ENCODE measurements at regions not wholly inside any gene's neighbourhood (a gene's known extent, or its start where the extent isn't known, plus 50 kb on each side); places are given as distances from the start of the nearest gene placed in this dataset.

GRCh38 chr6:139853302-139853992, 479.0 kb upstream of the CITED2 start:
- no peak for DNase-seq (ENCODE audit: low read depth in 2 of 3, low spot score in 1 of 3)

- DNase-seq (ENCODE audit: low read depth in 2 of 3, low spot score in 1 of 3) = no peak
These were observed 478.2 kb upstream of the CITED2 start for GRCh38 chr6:139852488-139853140.

GRCh38 chr6:139852067-139852466, 477.6 kb upstream of the CITED2 start:
- no peak for DNase-seq (ENCODE audit: low read depth in 2 of 3, low spot score in 1 of 3)

GRCh38 chr6:139851206-139851605, 476.8 kb upstream of the CITED2 start:
- no peak for DNase-seq (ENCODE audit: low read depth in 2 of 3, low spot score in 1 of 3)

- DNase-seq (ENCODE audit: low read depth in 2 of 3, low spot score in 1 of 3) = no peak
These were observed 476.1 kb upstream of the CITED2 start for GRCh38 chr6:139850512-139850911.

GRCh38 chr6:139847457-139847813, 473.0 kb upstream of the CITED2 start:
- no peak for DNase-seq (ENCODE audit: low read depth in 2 of 3, low spot score in 1 of 3)

- DNase-seq (ENCODE audit: low read depth in 2 of 3, low spot score in 1 of 3) = no peak
These were observed 472.3 kb upstream of the CITED2 start for GRCh38 chr6:139846538-139847456.

GRCh38 chr6:139844907-139845306, 470.5 kb upstream of the CITED2 start:
- no peak for DNase-seq (ENCODE audit: low read depth in 2 of 3, low spot score in 1 of 3)

- no peak for DNase-seq (ENCODE audit: low read depth in 2 of 3, low spot score in 1 of 3)
These were observed 467.4 kb upstream of the CITED2 start for GRCh38 chr6:139841794-139842215.

GRCh38 chr6:139839506-139840156, 465.2 kb upstream of the CITED2 start:
- no peak for DNase-seq (ENCODE audit: low read depth in 2 of 3, low spot score in 1 of 3)

- no peak for DNase-seq (ENCODE audit: low read depth in 2 of 3, low spot score in 1 of 3)
These were observed 459.8 kb upstream of the CITED2 start for GRCh38 chr6:139834232-139834631.

- no peak for DNase-seq (ENCODE audit: low read depth in 2 of 3, low spot score in 1 of 3)
These were observed 459.1 kb upstream of the CITED2 start for GRCh38 chr6:139833592-139833991.

GRCh38 chr6:139832493-139833305, 458.3 kb upstream of the CITED2 start:
- no peak for DNase-seq (ENCODE audit: low read depth in 2 of 3, low spot score in 1 of 3)

GRCh38 chr6:139829576-139829975, 455.1 kb upstream of the CITED2 start:
- DNase-seq (ENCODE audit: low read depth in 2 of 3, low spot score in 1 of 3) = no peak

- no peak for DNase-seq (ENCODE audit: low read depth in 2 of 3, low spot score in 1 of 3)
These were observed 454.5 kb upstream of the CITED2 start for GRCh38 chr6:139828751-139829519.

- no peak for DNase-seq (ENCODE audit: low read depth in 2 of 3, low spot score in 1 of 3)
These were observed 451.5 kb upstream of the CITED2 start for GRCh38 chr6:139825935-139826374.

GRCh38 chr6:139824864-139825263, 450.4 kb upstream of the CITED2 start:
- DNase-seq (ENCODE audit: low read depth in 2 of 3, low spot score in 1 of 3) = no peak

GRCh38 chr6:139823808-139824126, 449.3 kb upstream of the CITED2 start:
- DNase-seq (ENCODE audit: low read depth in 2 of 3, low spot score in 1 of 3) = no peak

- no peak for DNase-seq (ENCODE audit: low read depth in 2 of 3, low spot score in 1 of 3)
These were observed 448.8 kb upstream of the CITED2 start for GRCh38 chr6:139823099-139823807.

Data from stimulated activated CD4-positive, alpha-beta T cell treated with anti-CD3 and anti-CD28 coated beads, Interleukin-12 subunit alpha, Interleukin-12 subunit beta, amount 100 ng/mL, for 48 hours (primary cell).